ENCODE measurements at regions not wholly inside any gene's neighbourhood (a gene's known extent, or its start where the extent isn't known, plus 50 kb on each side); places are given as distances from the start of the nearest gene placed in this dataset.

DNA sequence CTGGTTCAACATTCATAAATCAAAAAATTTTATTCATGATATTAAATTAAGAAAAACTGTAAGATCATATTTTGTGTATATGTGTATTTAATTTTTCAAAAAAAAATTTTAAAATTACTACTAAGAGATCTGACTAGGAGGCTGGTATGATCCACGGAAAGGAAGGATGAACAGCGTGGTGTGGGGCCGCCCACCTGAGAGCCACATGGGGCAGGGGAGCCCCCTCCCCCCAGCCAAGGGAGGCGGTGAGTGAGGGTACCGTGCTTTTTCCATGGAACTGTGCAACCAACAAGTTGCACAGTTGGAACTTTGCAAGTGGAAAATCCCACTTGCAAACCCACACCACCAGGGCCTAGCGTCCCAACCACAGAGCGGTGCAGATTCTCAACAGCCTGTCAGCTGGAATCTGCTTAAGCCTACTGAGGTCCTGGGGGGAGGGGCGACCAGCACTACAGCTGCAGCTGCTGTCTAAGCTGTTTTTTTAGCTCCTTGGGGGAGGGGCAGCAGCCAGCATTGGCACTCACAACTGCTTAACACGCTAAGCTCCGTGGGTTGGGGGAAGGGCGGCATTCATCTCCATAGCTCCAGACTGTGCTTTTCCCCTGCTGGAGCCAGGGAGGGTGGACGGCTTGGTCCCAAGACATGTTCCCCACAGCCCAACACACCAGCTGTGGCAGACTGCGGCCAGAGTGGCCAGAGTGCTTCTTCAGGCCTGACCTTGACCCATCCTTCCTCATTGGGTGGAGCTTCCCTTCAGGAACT lies 94.2 kb upstream of the IGFBP3 start:
- WGBS, 10 experiments: 0 to 60% (median 45%) methylated on average over 1 to 5 of the region's 13 CpGs; no CpG with 5 or more reads in 6 of the 10 experiments
- in situ Hi-C loops (cut with MboI; ENCODE audit: low pct_unique_long_range_greater_than_20kb in 2 of 9, low sequenced_read_pairs in 9 of 9, unreplicated experiment in 9 of 9): no loop called here
- H3K27ac ChIP-seq: no peak overlapping the region
- peak in 6 of 8 experiments; percentile 33 to 92 (median 75) for ATAC-seq (replicated peaks in 6 of 8)
- peaks cover 0 to 2% of the 10 kb centered on the region in 2 donors for H3K4me1 ChIP-seq (replicated peaks in 1 of 2)
- H3K4me3 ChIP-seq: no peak overlapping the region

DNA sequence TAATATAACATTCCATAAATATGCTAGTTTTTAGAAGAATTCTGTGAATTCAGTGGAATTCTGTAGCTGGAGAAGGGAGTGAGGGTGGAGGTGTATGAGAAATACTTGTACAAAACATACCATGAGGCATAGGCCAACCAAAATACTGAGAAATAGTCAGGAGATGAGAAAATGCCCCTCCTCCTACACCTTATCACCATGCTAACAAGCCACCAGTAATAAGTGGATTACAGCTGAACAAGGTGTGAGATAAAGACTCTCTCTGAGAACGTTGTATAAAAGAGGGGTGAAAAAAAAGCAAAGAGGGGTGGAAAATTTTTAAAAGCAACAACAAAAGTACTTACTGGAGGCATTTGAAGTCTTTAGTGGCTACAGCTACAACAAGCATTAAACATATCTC lies 90.4 kb upstream of the IGFBP3 start:
- 0 to 100% (median 33%) methylated on average over 1 of the region's 1 CpG; no CpG with 5 or more reads in 1 of the 10 experiments for WGBS, 10 experiments
- no peak overlapping the region for H3K4me3 ChIP-seq
- H3K27ac ChIP-seq: no peak overlapping the region
- H3K4me1 ChIP-seq (replicated peaks in 1 of 2): peaks cover 0 to 2% of the 10 kb centered on the region in 2 donors
- no peak for ATAC-seq (replicated peaks in 6 of 8)
- in situ Hi-C loops (cut with MboI; ENCODE audit: low pct_unique_long_range_greater_than_20kb in 2 of 9, low sequenced_read_pairs in 9 of 9, unreplicated experiment in 9 of 9): no loop called here

DNA sequence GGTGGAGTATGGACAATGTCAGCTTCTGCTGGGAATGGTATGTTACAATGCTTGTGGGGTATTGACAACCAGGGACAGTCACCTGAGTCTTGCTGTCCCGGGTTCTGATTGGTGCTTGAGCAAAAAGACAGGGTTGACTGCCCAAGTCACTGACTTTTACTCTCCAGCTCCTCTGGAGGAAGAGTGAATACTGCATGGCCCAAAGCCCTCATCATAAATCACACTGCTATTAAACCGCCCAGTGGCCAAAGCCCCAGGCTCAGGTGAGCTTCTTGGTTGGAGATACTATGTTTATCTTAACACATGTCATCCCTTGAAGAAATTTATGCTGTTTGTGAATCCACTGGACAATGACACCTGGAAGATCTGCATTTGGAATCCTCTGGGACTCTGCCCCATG lies 90.0 kb upstream of the IGFBP3 start:
- in situ Hi-C loops (cut with MboI; ENCODE audit: low pct_unique_long_range_greater_than_20kb in 2 of 9, low sequenced_read_pairs in 9 of 9, unreplicated experiment in 9 of 9): no loop called here
- no peak overlapping the region for H3K27ac ChIP-seq

DNA sequence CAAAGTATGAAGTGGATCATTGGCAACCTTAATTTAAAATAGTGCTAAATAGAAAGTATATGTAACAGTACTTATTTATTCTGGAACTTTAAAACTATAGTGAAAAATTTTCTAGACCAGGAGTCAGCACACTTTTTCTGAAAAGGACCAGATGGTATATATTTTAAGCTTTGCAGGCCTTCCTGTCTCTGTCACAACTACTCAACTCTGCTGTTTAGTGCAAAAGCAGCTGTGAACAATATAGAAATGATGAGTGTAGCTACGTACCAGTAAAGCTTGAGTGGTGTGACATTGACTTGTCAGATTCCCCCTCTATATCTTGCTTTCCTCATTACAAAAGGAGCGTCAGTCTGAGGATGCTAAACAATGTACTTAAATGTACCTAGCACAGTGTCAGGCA lies 88.1 kb upstream of the IGFBP3 start:
- WGBS, 10 experiments: 73 to 100% (median 81%) methylated on average over 1 to 2 of the region's 2 CpGs; no CpG with 5 or more reads in 4 of the 10 experiments
- no peak for ATAC-seq (replicated peaks in 6 of 8)
- Histone ChIP-seq H3K27ac (no peak overlapping the region), H3K4me1 (replicated peaks in 1 of 2) (no peaks in the 10 kb centered on the region), H3K4me3 (no peak overlapping the region)
- in situ Hi-C loops (cut with MboI; ENCODE audit: low pct_unique_long_range_greater_than_20kb in 2 of 9, low sequenced_read_pairs in 9 of 9, unreplicated experiment in 9 of 9): no loop called here

More for the DNA sequence above, 90.0 kb upstream of the IGFBP3 start:
- WGBS, 10 experiments: 60 to 100% (median 90%) methylated on average over 1 to 2 of the region's 2 CpGs; no CpG with 5 or more reads in 3 of the 10 experiments
- Histone ChIP-seq H3K4me3 (no peak overlapping the region), H3K4me1 (replicated peaks in 1 of 2) (peaks cover 0 to 2% of the 10 kb centered on the region in 2 donors)
- ATAC-seq (replicated peaks in 6 of 8): no peak

DNA sequence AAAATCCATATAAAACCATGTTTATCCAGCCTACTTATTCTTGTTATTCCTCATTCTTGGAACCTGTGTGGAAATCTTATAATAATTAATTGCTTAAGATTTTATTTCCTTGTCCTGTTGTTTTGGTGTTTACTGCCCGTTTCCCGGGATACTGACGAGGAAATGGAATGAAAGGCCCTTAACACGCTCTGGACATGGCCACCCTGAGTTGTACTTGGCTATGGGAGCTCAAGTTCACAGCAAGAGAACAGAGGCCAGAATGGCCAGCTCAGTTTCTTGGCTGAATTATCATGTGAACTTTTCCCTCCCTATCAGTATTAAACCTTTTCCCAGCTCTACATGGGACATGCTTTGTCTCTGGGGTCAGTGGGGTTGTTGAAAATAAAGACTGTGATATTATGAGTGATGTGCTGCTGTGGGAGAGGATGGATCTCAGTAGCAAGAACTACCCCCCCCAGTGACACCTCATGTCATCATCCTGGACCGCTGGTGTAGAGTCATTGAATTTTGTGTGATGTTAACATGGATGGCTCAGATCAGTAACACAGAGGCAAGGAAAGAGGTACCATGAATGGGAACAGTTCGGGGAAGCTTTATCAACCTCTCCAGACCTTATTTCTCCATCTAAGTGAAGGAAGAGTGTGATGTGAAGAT lies 87.0 kb upstream of the IGFBP3 start:
- no peak for ATAC-seq (replicated peaks in 6 of 8)
- H3K27ac ChIP-seq: no peak overlapping the region
- no peaks in the 10 kb centered on the region for H3K4me1 ChIP-seq (replicated peaks in 1 of 2)
- no peak overlapping the region for H3K4me3 ChIP-seq
- 54 to 100% (median 82%) methylated on average over 1 to 5 of the region's 6 CpGs; no CpG with 5 or more reads in 2 of the 10 experiments for WGBS, 10 experiments
- in situ Hi-C loops (cut with MboI; ENCODE audit: low pct_unique_long_range_greater_than_20kb in 2 of 9, low sequenced_read_pairs in 9 of 9, unreplicated experiment in 9 of 9): no loop called here

DNA sequence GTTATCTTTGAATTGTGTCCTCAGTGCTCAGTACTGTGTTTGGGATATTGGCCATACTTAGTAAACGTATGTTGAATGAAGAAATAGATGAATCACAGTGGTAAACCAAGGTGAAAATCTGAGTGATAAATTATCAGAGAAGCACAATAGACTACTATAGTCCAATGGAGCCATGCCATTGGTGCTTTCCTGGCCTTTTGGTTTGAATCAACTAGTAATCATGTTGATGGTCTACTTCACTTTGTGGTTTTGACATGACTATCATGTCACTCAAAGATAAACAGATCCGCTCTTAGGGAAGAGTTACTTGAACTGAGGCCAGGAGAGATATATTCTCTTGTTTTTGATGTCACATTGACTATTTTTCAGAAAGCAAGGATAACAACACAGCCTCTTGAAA lies 86.1 kb upstream of the IGFBP3 start:
- Histone ChIP-seq H3K27ac (no peak overlapping the region), H3K4me3 (no peak overlapping the region), H3K4me1 (replicated peaks in 1 of 2) (no peaks in the 10 kb centered on the region)
- WGBS, 10 experiments: 6 to 100% (median 83%) methylated on average over 1 to 2 of the region's 2 CpGs
- in situ Hi-C loops (cut with MboI; ENCODE audit: low pct_unique_long_range_greater_than_20kb in 2 of 9, low sequenced_read_pairs in 9 of 9, unreplicated experiment in 9 of 9): no loop called here
- ATAC-seq (replicated peaks in 6 of 8): no peak

DNA sequence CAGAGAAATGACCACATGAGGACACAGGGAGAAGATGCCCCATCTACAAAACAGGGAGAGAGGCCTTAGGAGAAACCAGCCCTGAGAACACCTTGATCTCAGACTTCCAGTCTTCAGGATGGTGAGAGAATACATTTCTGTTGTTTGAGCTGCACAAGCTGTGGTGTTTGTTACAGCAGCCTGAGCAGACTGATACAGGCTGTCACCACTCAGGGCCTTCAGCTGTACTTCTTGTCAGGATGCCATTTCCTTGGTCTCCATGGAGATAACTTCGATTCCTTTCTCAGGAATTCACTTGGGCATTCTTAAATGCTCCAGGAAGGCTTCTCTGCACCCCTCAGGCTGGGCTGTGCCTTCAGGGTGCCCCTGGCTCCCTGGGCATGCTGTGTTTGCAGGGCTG lies 85.7 kb upstream of the IGFBP3 start:
- no peaks in the 10 kb centered on the region for H3K4me1 ChIP-seq (replicated peaks in 1 of 2)
- no peak overlapping the region for H3K4me3 ChIP-seq
- in situ Hi-C loops (cut with MboI; ENCODE audit: low pct_unique_long_range_greater_than_20kb in 2 of 9, low sequenced_read_pairs in 9 of 9, unreplicated experiment in 9 of 9): no loop called here
- no peak overlapping the region for H3K27ac ChIP-seq
- no peak for ATAC-seq (replicated peaks in 6 of 8)
- WGBS, 10 experiments: 0 to 57% (median 31%) methylated on average over 1 of the region's 1 CpG; no CpG with 5 or more reads in 6 of the 10 experiments

DNA sequence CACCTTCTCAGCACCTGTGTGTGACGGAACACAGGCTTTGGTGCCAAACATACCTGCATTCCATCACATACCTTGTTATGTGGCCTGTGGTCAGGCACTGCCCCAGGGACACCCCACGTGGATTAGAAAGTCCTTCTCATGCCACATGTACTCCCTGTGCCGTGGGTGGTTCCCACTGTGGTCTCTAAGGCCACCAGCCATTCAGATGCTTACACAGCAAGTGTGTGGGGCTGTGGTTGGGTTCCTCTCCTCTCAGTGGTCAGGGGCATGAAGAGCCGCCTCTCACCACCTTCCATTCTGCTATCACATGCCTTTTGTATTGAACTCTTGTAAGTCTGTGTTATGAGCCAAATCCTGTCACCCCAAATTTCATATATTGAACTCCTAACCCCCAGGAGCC lies 85.1 kb upstream of the IGFBP3 start:
- in situ Hi-C loops (cut with MboI; ENCODE audit: low pct_unique_long_range_greater_than_20kb in 2 of 9, low sequenced_read_pairs in 9 of 9, unreplicated experiment in 9 of 9): no loop called here
- H3K27ac ChIP-seq: no peak overlapping the region
- H3K4me1 ChIP-seq (replicated peaks in 1 of 2): no peaks in the 10 kb centered on the region
- ATAC-seq (replicated peaks in 6 of 8): no peak
- WGBS, 10 experiments: 40 to 100% (median 82%) methylated on average over 1 to 4 of the region's 4 CpGs; no CpG with 5 or more reads in 4 of the 10 experiments
- H3K4me3 ChIP-seq: no peak overlapping the region

DNA sequence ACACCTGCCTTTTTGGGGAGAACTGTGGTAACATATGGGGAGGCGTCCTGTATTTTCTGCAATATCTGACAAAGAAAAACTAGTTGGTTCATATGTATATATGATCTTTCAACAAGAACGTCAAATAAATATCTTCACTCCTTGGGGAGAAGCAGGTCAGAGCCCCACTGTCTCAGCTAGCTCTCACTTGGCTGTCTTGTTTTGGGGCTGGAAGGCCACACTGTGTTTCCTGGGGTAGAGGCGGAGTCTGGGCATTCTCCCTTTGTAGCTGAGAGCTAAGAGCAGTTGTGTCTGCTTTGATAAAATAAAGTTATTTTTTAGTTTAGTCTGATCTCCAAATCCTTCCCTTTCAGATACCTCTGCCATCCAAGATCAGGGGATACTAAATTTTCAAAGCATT lies 83.9 kb upstream of the IGFBP3 start:
- in situ Hi-C loops (cut with MboI; ENCODE audit: low pct_unique_long_range_greater_than_20kb in 2 of 9, low sequenced_read_pairs in 9 of 9, unreplicated experiment in 9 of 9): no loop called here
- ATAC-seq (replicated peaks in 6 of 8): no peak
- WGBS, 10 experiments: 57 to 100% (median 82%) methylated on average over 1 to 3 of the region's 3 CpGs; no CpG with 5 or more reads in 4 of the 10 experiments
- Histone ChIP-seq H3K27ac (no peak overlapping the region), H3K4me1 (replicated peaks in 1 of 2) (no peaks in the 10 kb centered on the region), H3K4me3 (no peak overlapping the region)

DNA sequence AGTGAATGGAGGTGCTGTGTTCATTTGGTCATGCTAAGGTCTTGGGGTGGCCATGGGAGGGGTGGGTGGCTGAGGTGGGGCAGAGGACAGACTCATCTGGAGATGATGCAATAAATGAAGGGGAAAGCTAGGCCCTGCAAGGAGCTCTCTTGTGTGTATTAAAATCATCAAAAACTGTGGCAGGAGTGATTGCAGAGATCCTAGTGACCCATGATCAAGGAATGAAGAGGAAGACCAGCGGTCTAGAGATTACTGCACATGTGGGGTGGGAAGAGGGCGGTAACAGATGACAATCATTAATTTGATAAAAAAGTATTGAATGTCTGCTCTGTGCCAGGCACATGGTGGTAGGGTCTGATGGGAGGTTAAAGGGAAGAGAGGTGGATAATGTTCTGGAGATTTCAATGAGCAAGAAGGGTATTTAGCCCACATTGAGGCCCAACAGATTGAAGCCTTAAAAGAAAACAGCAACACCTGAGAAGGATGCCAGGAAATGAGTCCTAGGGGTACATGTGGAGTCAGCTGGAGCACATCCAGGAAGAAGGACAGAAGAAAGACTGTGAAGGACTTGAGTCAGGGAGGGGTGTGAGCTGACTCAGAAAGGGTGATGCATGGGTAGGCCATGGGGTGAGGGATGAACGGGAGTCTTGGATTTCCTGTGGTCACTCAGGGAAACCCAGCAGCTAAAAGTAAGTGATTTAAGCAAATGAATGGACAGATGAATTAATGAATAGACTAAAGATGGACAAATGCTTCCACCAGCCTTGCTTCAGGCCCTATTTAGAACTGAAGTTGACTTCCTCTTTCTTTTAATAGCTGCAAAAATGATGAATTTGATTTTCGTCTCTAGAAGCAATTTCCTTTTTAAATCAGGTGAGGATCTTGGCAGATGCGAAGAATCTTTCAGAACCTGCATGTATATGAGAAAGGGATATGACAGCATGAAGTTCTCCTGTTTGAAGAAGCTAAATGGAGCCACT lies 83.1 kb upstream of the IGFBP3 start:
- H3K27ac ChIP-seq: no peak overlapping the region

DNA sequence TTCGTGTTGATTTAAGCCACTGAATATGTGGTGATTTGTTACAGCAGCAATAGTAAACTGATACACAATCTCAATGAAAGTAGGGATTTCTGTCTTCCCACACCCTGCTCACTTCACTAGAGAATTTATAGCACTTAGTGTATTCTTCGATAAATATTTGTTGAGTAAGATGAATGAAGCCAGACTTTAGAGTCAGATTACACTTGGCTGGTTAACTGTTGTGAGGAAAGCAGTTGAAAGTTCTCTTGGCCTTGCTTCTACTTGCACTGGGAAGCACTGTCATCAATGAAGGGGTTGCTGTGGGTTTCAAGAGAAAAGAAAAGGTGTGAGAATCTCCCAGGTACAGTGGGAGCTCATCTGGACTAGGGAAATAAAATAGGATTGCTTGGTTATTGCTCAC lies 82.1 kb upstream of the IGFBP3 start:
- H3K27ac ChIP-seq: no peak overlapping the region
- 0 to 100% (median 82%) methylated on average over 1 to 2 of the region's 2 CpGs for WGBS, 10 experiments
- no peak for ATAC-seq (replicated peaks in 6 of 8)
- H3K4me1 ChIP-seq (replicated peaks in 1 of 2): no peaks in the 10 kb centered on the region
- in situ Hi-C loops (cut with MboI; ENCODE audit: low pct_unique_long_range_greater_than_20kb in 2 of 9, low sequenced_read_pairs in 9 of 9, unreplicated experiment in 9 of 9): no loop called here
- H3K4me3 ChIP-seq: no peak overlapping the region

More for the DNA sequence above, 83.1 kb upstream of the IGFBP3 start:
- in situ Hi-C loops (cut with MboI; ENCODE audit: low pct_unique_long_range_greater_than_20kb in 2 of 9, low sequenced_read_pairs in 9 of 9, unreplicated experiment in 9 of 9): no loop called here
- no peaks in the 10 kb centered on the region for H3K4me1 ChIP-seq (replicated peaks in 1 of 2)
- H3K4me3 ChIP-seq: no peak overlapping the region
- WGBS, 10 experiments: 60 to 100% (median 79%) methylated on average over 1 to 5 of the region's 5 CpGs
- ATAC-seq (replicated peaks in 6 of 8): peak in 2 of 8 experiments; percentile 70 to 75

DNA sequence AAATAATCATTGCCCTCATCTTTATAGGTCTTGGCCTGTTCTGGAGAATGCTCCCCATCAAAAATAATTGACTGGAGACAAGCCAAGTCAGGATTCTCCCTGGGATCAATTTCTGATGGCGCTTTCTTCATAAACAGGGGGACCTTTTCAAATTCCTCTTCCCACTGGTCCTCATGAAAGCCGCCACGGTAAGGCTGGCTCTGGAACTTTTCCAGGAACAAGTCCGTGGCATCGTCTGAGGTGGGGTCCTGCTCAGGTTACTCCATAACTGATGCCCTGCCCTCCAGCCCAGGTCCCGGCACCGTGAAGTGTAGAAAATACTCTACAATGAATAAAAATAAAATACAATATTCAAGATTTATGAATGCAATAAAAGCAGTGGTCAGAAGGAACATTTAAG lies 79.4 kb upstream of the IGFBP3 start:
- Histone ChIP-seq H3K4me1 (replicated peaks in 1 of 2) (no peaks in the 10 kb centered on the region), H3K4me3 (no peak overlapping the region), H3K27ac (no peak overlapping the region)
- WGBS, 10 experiments: 46 to 100% (median 91%) methylated on average over 1 to 7 of the region's 7 CpGs; no CpG with 5 or more reads in 1 of the 10 experiments
- no peak for ATAC-seq (replicated peaks in 6 of 8)
- in situ Hi-C loops (cut with MboI; ENCODE audit: low pct_unique_long_range_greater_than_20kb in 2 of 9, low sequenced_read_pairs in 9 of 9, unreplicated experiment in 9 of 9): no loop called here

DNA sequence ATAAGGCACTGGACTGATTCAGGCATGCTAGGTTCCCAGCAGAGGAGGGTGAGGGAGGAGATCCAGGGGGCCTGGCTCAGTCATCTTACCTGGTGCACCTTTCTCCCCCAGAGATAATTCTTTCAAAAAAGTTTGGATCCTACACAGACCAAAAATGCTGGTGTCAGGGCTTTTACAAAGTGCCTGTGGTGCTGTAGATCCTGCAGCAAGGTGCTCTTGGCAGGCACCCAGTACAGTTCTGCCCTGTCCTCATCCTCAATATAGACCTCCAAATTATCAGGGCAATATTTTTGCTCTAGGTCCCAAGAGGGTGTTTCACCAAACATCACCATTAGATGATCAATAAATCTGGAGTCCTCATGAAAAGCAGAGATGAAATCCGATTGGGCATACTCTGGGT lies 78.5 kb upstream of the IGFBP3 start:
- 57 to 80% methylated on average over 1 of the region's 1 CpG; no CpG with 5 or more reads in 8 of the 10 experiments for WGBS, 10 experiments
- no peak for ATAC-seq (replicated peaks in 6 of 8)
- no peak overlapping the region for H3K4me3 ChIP-seq
- H3K4me1 ChIP-seq (replicated peaks in 1 of 2): no peaks in the 10 kb centered on the region
- in situ Hi-C loops (cut with MboI; ENCODE audit: low pct_unique_long_range_greater_than_20kb in 2 of 9, low sequenced_read_pairs in 9 of 9, unreplicated experiment in 9 of 9): no loop called here
- no peak overlapping the region for H3K27ac ChIP-seq
